H1 (cell line): ENCODE measurements at regions not wholly inside any gene's neighbourhood (a gene's known extent, or its start where the extent isn't known, plus 50 kb on each side); places are given as distances from the start of the nearest gene placed in this dataset.

Experiments used
- ATF2 ChIP-seq: IDR thresholded peaks from 2 replicates; pipeline ENCODE4 v1.6.1; 2012; ENCODE audit warnings: low read length, inconsistent platforms
- ATF3 ChIP-seq: IDR thresholded peaks from 2 replicates; pipeline ENCODE4 v1.6.1; 2011; ENCODE audit warnings: low read depth, mild to moderate bottlenecking, low read length; ENCODE audit not compliant: insufficient read depth
- BCL11A ChIP-seq, 2 experiments: IDR thresholded peaks; one replicate each; pipeline ENCODE4 v1.6.1; 2011; ENCODE audit warnings: low read depth in 2 of 2, low read length in 2 of 2, mild to moderate bottlenecking in 2 of 2
- CHD7 ChIP-seq: fragments of 300-600 bp; sonication (generic); IDR thresholded peaks from 2 replicates; pipeline ENCODE4 v1.7.1; 2012; ENCODE audit warnings: low read length, moderate library complexity, mild to moderate bottlenecking, inconsistent platforms; ENCODE audit not compliant: insufficient replicate concordance
- EGR1 ChIP-seq: IDR thresholded peaks from 2 replicates; pipeline ENCODE4 v1.6.1; 2011; ENCODE audit warnings: low read depth, low read length, borderline replicate concordance
- JUN ChIP-seq: IDR thresholded peaks from 2 replicates; pipeline ENCODE4 v1.6.1; 2011; ENCODE audit warnings: low read depth, mild to moderate bottlenecking, improper control_type of control experiment, low read length
- RFX5 ChIP-seq: IDR thresholded peaks from 2 replicates; pipeline ENCODE4 v1.6.1; 2011; ENCODE audit warnings: low read depth, low read length, improper control_type of control experiment, borderline replicate concordance
- TCF12 ChIP-seq: IDR thresholded peaks from 2 replicates; pipeline ENCODE4 v1.6.1; 2011; ENCODE audit warnings: low read depth, mild to moderate bottlenecking, low read length

- TF ChIP-seq CHD7 (no peak), TCF12 (no peak), ATF2 (no peak), ATF3 (no peak), RFX5 (no peak), EGR1 (no peak), JUN (no peak), BCL11A (IDR thresholded peaks at IDR 0.05; ENCODE audit: low read depth in 2 of 2, low read length in 2 of 2) (no peak)
Observed at GRCh38 chr1:29894311-29894710, 658.0 kb downstream of the PTPRU start (continued).
